ENCODE measurements at regions not wholly inside any gene's neighbourhood (a gene's known extent, or its start where the extent isn't known, plus 50 kb on each side); places are given as distances from the start of the nearest gene placed in this dataset.

DNA sequence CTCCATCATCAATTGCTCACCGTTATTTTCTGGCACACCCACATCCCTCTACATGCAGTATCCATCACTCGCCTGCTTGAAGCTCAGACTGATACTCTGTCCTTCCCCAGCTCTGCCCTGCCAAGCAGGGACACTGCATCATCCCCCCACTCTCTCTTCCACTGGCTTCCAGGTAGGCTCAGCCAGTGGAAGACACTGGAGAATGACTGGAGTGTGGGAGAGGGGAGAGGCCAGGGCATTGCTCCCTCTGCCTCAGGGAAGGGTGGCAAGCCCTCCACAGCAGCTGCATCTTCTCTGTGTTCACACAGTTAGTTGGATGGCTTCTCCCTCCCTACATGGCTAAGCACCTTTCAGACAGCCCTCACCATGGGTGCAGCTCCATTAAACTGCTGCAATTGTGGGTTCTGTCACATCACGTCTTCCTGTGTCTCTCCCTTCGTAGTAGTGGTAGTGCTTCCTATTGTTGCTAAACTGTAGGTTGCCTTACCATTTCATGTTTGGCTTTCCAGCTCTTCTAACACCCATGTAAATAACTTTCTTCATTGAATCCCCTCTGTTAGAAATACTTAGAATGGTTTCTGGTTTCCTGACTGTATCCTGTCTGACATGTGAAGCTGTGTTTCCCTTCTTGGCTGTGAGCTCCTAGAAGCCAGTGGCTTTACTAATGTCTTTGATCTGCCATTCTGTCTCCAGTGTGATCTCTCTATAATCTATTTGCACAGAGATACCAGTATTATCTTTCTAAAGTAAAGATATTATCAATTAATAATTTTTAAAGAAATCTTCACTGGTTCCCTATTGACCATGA lies 483.7 kb upstream of the LRRN3 start:
- DNase-seq, result no peak

DNA sequence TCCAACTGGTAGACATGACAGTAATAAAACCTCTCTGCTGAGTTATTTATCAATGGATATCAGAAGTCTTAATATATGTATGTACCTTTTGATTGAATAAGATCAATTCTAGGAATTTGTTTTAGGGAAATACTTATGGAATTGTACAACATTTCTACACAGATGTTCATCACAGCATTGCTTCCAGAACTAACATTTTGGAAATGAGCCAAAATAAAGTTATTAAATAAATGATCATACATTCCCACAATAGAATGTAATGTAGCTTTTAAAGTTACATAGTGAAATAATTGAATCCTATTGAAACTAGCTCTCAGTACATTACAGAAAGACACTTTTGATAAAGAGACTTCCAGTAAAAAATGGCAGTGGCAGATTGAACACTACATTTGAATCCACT lies 481.6 kb upstream of the LRRN3 start:
- DNase-seq, result no peak

DNA sequence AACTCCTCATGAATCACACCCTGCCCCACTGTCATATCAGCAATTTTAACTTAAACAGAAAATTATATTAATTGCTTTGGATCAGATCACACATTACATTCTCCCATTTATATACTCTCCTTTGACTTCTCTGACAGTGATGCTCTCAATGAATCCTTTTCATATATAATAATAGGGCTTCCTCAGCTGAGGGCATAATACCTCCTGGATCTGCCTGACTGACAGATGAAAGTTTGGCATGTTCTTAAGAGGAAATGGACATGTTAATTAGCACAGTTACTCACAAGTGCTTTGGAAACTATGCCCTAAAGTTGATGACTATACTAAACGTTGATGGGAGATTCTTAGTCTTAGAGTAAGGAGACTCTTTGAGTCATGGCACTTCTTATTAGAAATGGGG lies 478.2 kb upstream of the LRRN3 start:
- DNase-seq, result no peak
